K562 (cell line): ENCODE measurements at regions not wholly inside any gene's neighbourhood (a gene's known extent, or its start where the extent isn't known, plus 50 kb on each side); places are given as distances from the start of the nearest gene placed in this dataset.

Experiments used
- BRCA1 ChIP-seq, 2 experiments: fragments of 450-650 bp in 1 of 2; sonication (generic) in 1 of 2; formaldehyde crosslinking in 1 of 2; IDR thresholded peaks; 2 replicates each; pipeline versions ENCODE4 v1.5.0 to v1.6.1; 2017 to 2020; ENCODE audit warnings: mild to moderate bottlenecking in 1 of 2, missing genetic modification reagents in 1 of 2
- KDM1A ChIP-seq, 2 experiments: fragments of 450-650 bp; IDR thresholded peaks; 2 replicates each; pipeline ENCODE4 v1.6.1; 2016; ENCODE audit warnings: mild to moderate bottlenecking in 2 of 2

DNA sequence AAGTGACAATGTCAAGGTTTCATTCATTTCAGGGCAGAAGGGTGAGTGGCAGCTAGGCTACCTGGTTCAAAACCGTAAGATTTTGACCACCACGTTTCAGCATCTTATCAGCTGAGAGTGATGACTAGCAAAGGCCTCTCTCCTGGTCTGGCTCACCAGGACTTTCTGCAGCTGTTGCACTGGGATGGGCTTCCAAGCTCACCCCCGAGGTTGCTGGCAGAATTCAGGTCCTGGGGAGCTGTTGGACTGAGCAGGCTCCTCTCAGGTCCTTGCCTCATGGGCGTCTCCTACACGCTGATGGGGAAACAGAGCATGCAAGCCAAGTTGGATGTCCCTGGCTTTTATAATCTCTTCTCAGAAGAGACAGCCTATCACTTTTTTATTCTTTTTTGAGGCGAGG lies 88.8 kb upstream of the RNU6-1 start:
- TF ChIP-seq KDM1A (IDR thresholded peaks at IDR 0.05) (no peak), BRCA1 (IDR thresholded peaks at IDR 0.05) (no peak), BRCA1 (CRISPR knock-in tag; IDR thresholded peaks at IDR 0.05) (no peak)
